Trophoblast cell (in vitro differentiated cells and primary cell): ENCODE measurements at regions not wholly inside any gene's neighbourhood (a gene's known extent, or its start where the extent isn't known, plus 50 kb on each side); places are given as distances from the start of the nearest gene placed in this dataset.
A peak's percentile ranks its signal among the peaks of the same experiment; 100 is the strongest.

Experiments
- DNase-seq, 2 donors: peaks; one replicate each; pipeline ENCODE4 v3.0.0-alpha.2; 2016
- H2AFZ ChIP-seq: 2 replicates; pipeline ENCODE4 v1.6.1; 2013; ENCODE audit warnings: low read length, moderate library complexity, mild to moderate bottlenecking; ENCODE audit not compliant: insufficient read depth, poor library complexity
- H2AK5ac ChIP-seq: 2 replicates; pipeline ENCODE4 v1.6.1; 2013; ENCODE audit warnings: mild to moderate bottlenecking, low read length
- H2BK120ac ChIP-seq: 2 replicates; pipeline ENCODE4 v1.6.1; 2013; ENCODE audit warnings: low read length, mild to moderate bottlenecking, moderate library complexity; ENCODE audit not compliant: insufficient read depth, poor library complexity
- H2BK12ac ChIP-seq: 2 replicates; pipeline ENCODE4 v1.6.1; 2013; ENCODE audit warnings: mild to moderate bottlenecking, low read length, moderate library complexity
- H2BK5ac ChIP-seq: 2 replicates; pipeline ENCODE4 v1.6.1; 2013; ENCODE audit warnings: low read length, low read depth, moderate library complexity, mild to moderate bottlenecking; ENCODE audit not compliant: poor library complexity
- H3K14ac ChIP-seq: 2 replicates; pipeline ENCODE4 v1.6.1; 2013; ENCODE audit warnings: mild to moderate bottlenecking, low read length
- H3K18ac ChIP-seq: 2 replicates; pipeline ENCODE4 v1.6.1; 2013; ENCODE audit warnings: mild to moderate bottlenecking, low read length
- H3K23ac ChIP-seq: 2 replicates; pipeline ENCODE4 v1.6.1; 2013; ENCODE audit warnings: low read length
- H3K27ac ChIP-seq: 2 replicates; pipeline ENCODE4 v1.5.1; 2013; ENCODE audit warnings: low read depth, mild to moderate bottlenecking, inconsistent platforms, low read length, moderate library complexity
- H3K27me3 ChIP-seq: 2 replicates; pipeline ENCODE4 v1.6.1; 2013; ENCODE audit warnings: inconsistent platforms, mild to moderate bottlenecking, low read length, moderate library complexity; ENCODE audit not compliant: insufficient read depth
- H3K36me3 ChIP-seq, 2 experiments: 1 replicate in 1 of 2; 2 replicates in 1 of 2; pipeline ENCODE4 v1.6.1; 2013; ENCODE audit warnings: low read length in 2 of 2, mild to moderate bottlenecking in 2 of 2, moderate library complexity in 1 of 2; ENCODE audit not compliant: insufficient read depth in 2 of 2, control insufficient read depth in 1 of 2
- H3K4ac ChIP-seq: 2 replicates; pipeline ENCODE4 v1.6.1; 2013; ENCODE audit warnings: low read depth, mild to moderate bottlenecking, low read length, moderate library complexity
- H3K4me1 ChIP-seq, 2 experiments: 1 replicate in 1 of 2; 2 replicates in 1 of 2; pipeline ENCODE4 v1.6.1; 2013; ENCODE audit warnings: low read length in 2 of 2, mild to moderate bottlenecking in 2 of 2, moderate library complexity in 1 of 2; ENCODE audit not compliant: insufficient read depth in 2 of 2, control insufficient read depth in 1 of 2
- H3K4me2 ChIP-seq: 2 replicates; pipeline ENCODE4 v1.6.1; 2013; ENCODE audit warnings: inconsistent platforms, mild to moderate bottlenecking, low read length, moderate library complexity
- H3K4me3 ChIP-seq: 2 replicates; pipeline ENCODE4 v1.5.1; 2013; ENCODE audit warnings: mild to moderate bottlenecking, low read depth, low read length, inconsistent platforms
- H3K79me1 ChIP-seq: one replicate; pipeline ENCODE4 v1.6.1; 2013; ENCODE audit warnings: low read length
- H3K79me2 ChIP-seq: 2 replicates; pipeline ENCODE4 v1.6.1; 2013; ENCODE audit warnings: low read length, mild to moderate bottlenecking; ENCODE audit not compliant: control insufficient read depth, insufficient read depth, poor library complexity
- H3K9ac ChIP-seq: 2 replicates; pipeline ENCODE4 v1.6.1; 2013; ENCODE audit warnings: mild to moderate bottlenecking, low read length
- H3K9me3 ChIP-seq: 2 replicates; pipeline ENCODE4 v1.6.1; 2013; ENCODE audit warnings: low read depth, mild to moderate bottlenecking, control low read depth, inconsistent platforms, low read length; ENCODE audit not compliant: insufficient read depth
- H4K12ac ChIP-seq: 2 replicates; pipeline ENCODE4 v1.6.1; 2013; ENCODE audit warnings: low read depth, mild to moderate bottlenecking, low read length, moderate library complexity
- H4K8ac ChIP-seq: 2 replicates; pipeline ENCODE4 v1.6.1; 2013; ENCODE audit warnings: low read depth, mild to moderate bottlenecking, low read length, moderate library complexity
- H4K91ac ChIP-seq: one replicate; pipeline ENCODE4 v1.6.1; 2013; ENCODE audit warnings: low read depth, mild to moderate bottlenecking, low read length, moderate library complexity
- WGBS: extraction: QIAGEN DNeasy Blood & Tissue Kit; methylation state at CpG from one replicate; pipeline ENCODE4 v1.1.7; 2013; ENCODE audit warnings: missing lambda C conversion rate; ENCODE audit not compliant: insufficient read length, insufficient coverage; ENCODE audit errors: extremely low coverage; 5-methylcytosine and 5-hydroxymethylcytosine counted together

- H2AK5ac ChIP-seq, result no peak overlapping the region
- no peak overlapping the region for H2AFZ ChIP-seq
- H3K79me1 ChIP-seq, result no peaks in the 10 kb centered on the region
- no CpG with 5 or more reads among the region's 1 CpG for WGBS
- no peak overlapping the region for H4K91ac ChIP-seq
- no peak overlapping the region for H3K4me3 ChIP-seq
- no peaks in the 10 kb centered on the region for H3K36me3 ChIP-seq
- no peaks in the 10 kb centered on the region for H3K79me2 ChIP-seq
- H3K14ac ChIP-seq, result no peak overlapping the region
- no peak overlapping the region for H3K4ac ChIP-seq
- H2BK5ac ChIP-seq, result no peak overlapping the region
- H3K27me3 ChIP-seq, result no peaks in the 10 kb centered on the region
- no peaks in the 10 kb centered on the region for H3K9me3 ChIP-seq
- no peak overlapping the region for H4K12ac ChIP-seq
- no peaks in the 10 kb centered on the region for H3K4me1 ChIP-seq
- H3K18ac ChIP-seq, result no peak overlapping the region
- no peak for DNase-seq
- H3K9ac ChIP-seq, result no peak overlapping the region
- H2BK120ac ChIP-seq, result no peak overlapping the region
- H3K4me2 ChIP-seq, result no peak overlapping the region
- H2BK12ac ChIP-seq, result no peak overlapping the region
- H3K27ac ChIP-seq, result no peak overlapping the region
- H4K8ac ChIP-seq, result no peak overlapping the region
- no peak overlapping the region for H3K23ac ChIP-seq
These were observed 99.1 kb upstream of the ARHGEF3 start for GRCh38 chr3:56900801-56901200.

GRCh38 chr3:56899851-56900250 lies 98.1 kb upstream of the ARHGEF3 start:
- Histone ChIP-seq H4K91ac (no peak overlapping the region), H3K36me3 (no peaks in the 10 kb centered on the region)

GRCh38 chr3:56899078-56899477 lies 97.3 kb upstream of the ARHGEF3 start:
- Histone ChIP-seq H4K12ac (no peak overlapping the region), H3K9ac (no peak overlapping the region), H2BK120ac (no peak overlapping the region), H3K18ac (no peak overlapping the region), H2AK5ac (no peak overlapping the region), H3K27ac (no peak overlapping the region), H3K79me1 (no peaks in the 10 kb centered on the region), H3K27me3 (no peaks in the 10 kb centered on the region), H3K23ac (no peak overlapping the region), H3K36me3 (no peaks in the 10 kb centered on the region), H2AFZ (no peak overlapping the region), H3K4me1 (no peaks in the 10 kb centered on the region), H3K79me2 (no peaks in the 10 kb centered on the region), H3K4me2 (no peak overlapping the region), H3K4me3 (no peak overlapping the region), H4K8ac (no peak overlapping the region), H3K9me3 (no peaks in the 10 kb centered on the region), H2BK12ac (no peak overlapping the region), H3K14ac (no peak overlapping the region), H2BK5ac (no peak overlapping the region), H4K91ac (no peak overlapping the region), H3K4ac (no peak overlapping the region)
- no peak for DNase-seq
- no CpG with 5 or more reads among the region's 6 CpGs for WGBS

More at GRCh38 chr3:56899851-56900250, 98.1 kb upstream of the ARHGEF3 start:
- H2BK12ac ChIP-seq, result no peak overlapping the region
- H2AK5ac ChIP-seq, result no peak overlapping the region
- H3K4me2 ChIP-seq, result no peak overlapping the region
- H3K79me2 ChIP-seq, result no peaks in the 10 kb centered on the region
- DNase-seq, result no peak
- H4K8ac ChIP-seq, result no peak overlapping the region
- H2BK120ac ChIP-seq, result no peak overlapping the region
- H3K27me3 ChIP-seq, result no peaks in the 10 kb centered on the region
- no peak overlapping the region for H3K4me3 ChIP-seq
- H2AFZ ChIP-seq, result no peak overlapping the region
- H3K9ac ChIP-seq, result no peak overlapping the region
- no CpG with 5 or more reads among the region's 6 CpGs for WGBS
- H3K79me1 ChIP-seq, result no peaks in the 10 kb centered on the region
- H3K18ac ChIP-seq, result peak overlapping the region; percentile 33
- no peak overlapping the region for H3K23ac ChIP-seq
- no peak overlapping the region for H4K12ac ChIP-seq
- no peaks in the 10 kb centered on the region for H3K4me1 ChIP-seq
- H3K14ac ChIP-seq, result no peak overlapping the region
- no peak overlapping the region for H3K27ac ChIP-seq
- no peak overlapping the region for H2BK5ac ChIP-seq
- no peaks in the 10 kb centered on the region for H3K9me3 ChIP-seq
- no peak overlapping the region for H3K4ac ChIP-seq

GRCh38 chr3:56896357-56896756 lies 94.6 kb upstream of the ARHGEF3 start:
- no peak overlapping the region for H2AK5ac ChIP-seq
- no peak overlapping the region for H3K14ac ChIP-seq
- no peak overlapping the region for H4K8ac ChIP-seq
- no peaks in the 10 kb centered on the region for H3K27me3 ChIP-seq
- H3K27ac ChIP-seq, result no peak overlapping the region
- no peak overlapping the region for H2BK120ac ChIP-seq
- H3K18ac ChIP-seq, result no peak overlapping the region
- WGBS, result no CpG with 5 or more reads among the region's 3 CpGs
- H4K91ac ChIP-seq, result no peak overlapping the region
- H3K9me3 ChIP-seq, result no peaks in the 10 kb centered on the region
- H3K4me2 ChIP-seq, result no peak overlapping the region
- H2BK5ac ChIP-seq, result no peak overlapping the region
- no peaks in the 10 kb centered on the region for H3K36me3 ChIP-seq
- no peak overlapping the region for H3K23ac ChIP-seq
- no peak overlapping the region for H3K4ac ChIP-seq
- no peak overlapping the region for H2AFZ ChIP-seq
- H3K4me1 ChIP-seq, result no peaks in the 10 kb centered on the region
- H4K12ac ChIP-seq, result no peak overlapping the region
- H2BK12ac ChIP-seq, result no peak overlapping the region
- H3K4me3 ChIP-seq, result no peak overlapping the region
- H3K79me2 ChIP-seq, result no peaks in the 10 kb centered on the region
- DNase-seq, result no peak
- H3K79me1 ChIP-seq, result no peaks in the 10 kb centered on the region
- no peak overlapping the region for H3K9ac ChIP-seq
